Peyer's patch (tissue), 4 donors: ENCODE measurements at regions not wholly inside any gene's neighbourhood (a gene's known extent, or its start where the extent isn't known, plus 50 kb on each side); places are given as distances from the start of the nearest gene placed in this dataset.

Experiments
- POLR2A ChIP-seq, 2 donors: fragments of 450-650 bp; IDR thresholded peaks; one replicate each; pipeline ENCODE4 v1.5.1; 2017; ENCODE audit warnings: antibody characterized with exemption in 2 of 2, mild to moderate bottlenecking in 2 of 2, moderate library complexity in 2 of 2
- TF ChIP-seq, protein P1 (sequence below), 6 experiments: fragments of 450-650 bp in 4 of 6; fragments of 200-600 bp in 2 of 6; sonication (generic) in 1 of 6; IDR thresholded peaks; one replicate each; pipeline ENCODE4 v1.5.1; 2017 to 2019; ENCODE audit warnings: antibody characterized with exemption in 6 of 6, mild to moderate bottlenecking in 3 of 6, moderate library complexity in 1 of 6

DNA sequence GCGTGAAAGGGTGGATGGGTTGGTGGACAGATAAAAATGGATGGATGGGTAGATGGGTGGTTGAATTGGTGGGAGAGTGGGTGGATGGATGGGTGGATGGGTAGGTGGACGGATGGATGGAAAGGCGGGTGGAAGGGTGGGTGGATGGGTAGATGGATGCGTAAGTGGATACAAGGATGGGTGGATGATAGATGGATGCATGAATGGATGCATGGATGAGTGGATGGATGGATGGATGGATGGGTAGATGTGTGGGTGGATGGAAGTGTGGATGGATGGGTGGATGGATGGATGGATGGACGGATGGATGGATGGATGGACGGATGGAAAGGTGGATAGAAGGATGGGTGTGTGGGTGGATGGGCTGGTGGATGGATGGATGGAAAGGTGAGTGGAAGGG lies 77.0 kb upstream of the GRK3 start:
- TF ChIP-seq, protein P1, sequence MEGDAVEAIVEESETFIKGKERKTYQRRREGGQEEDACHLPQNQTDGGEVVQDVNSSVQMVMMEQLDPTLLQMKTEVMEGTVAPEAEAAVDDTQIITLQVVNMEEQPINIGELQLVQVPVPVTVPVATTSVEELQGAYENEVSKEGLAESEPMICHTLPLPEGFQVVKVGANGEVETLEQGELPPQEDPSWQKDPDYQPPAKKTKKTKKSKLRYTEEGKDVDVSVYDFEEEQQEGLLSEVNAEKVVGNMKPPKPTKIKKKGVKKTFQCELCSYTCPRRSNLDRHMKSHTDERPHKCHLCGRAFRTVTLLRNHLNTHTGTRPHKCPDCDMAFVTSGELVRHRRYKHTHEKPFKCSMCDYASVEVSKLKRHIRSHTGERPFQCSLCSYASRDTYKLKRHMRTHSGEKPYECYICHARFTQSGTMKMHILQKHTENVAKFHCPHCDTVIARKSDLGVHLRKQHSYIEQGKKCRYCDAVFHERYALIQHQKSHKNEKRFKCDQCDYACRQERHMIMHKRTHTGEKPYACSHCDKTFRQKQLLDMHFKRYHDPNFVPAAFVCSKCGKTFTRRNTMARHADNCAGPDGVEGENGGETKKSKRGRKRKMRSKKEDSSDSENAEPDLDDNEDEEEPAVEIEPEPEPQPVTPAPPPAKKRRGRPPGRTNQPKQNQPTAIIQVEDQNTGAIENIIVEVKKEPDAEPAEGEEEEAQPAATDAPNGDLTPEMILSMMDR (IDR thresholded peaks at IDR 0.05) = no peak
- TF ChIP-seq POLR2A (IDR thresholded peaks at IDR 0.05) = no peak
